GM12873 (cell line): ENCODE measurements at regions not wholly inside any gene's neighbourhood (a gene's known extent, or its start where the extent isn't known, plus 50 kb on each side); places are given as distances from the start of the nearest gene placed in this dataset.

Experiments
- TF ChIP-seq, protein P1 (sequence below): IDR thresholded peaks from 2 replicates; pipeline ENCODE4 v1.5.1; 2012; ENCODE audit warnings: low read depth, mild to moderate bottlenecking, moderate library complexity, low read length, control low read depth; ENCODE audit not compliant: insufficient read depth; ENCODE audit errors: missing control alignments

DNA sequence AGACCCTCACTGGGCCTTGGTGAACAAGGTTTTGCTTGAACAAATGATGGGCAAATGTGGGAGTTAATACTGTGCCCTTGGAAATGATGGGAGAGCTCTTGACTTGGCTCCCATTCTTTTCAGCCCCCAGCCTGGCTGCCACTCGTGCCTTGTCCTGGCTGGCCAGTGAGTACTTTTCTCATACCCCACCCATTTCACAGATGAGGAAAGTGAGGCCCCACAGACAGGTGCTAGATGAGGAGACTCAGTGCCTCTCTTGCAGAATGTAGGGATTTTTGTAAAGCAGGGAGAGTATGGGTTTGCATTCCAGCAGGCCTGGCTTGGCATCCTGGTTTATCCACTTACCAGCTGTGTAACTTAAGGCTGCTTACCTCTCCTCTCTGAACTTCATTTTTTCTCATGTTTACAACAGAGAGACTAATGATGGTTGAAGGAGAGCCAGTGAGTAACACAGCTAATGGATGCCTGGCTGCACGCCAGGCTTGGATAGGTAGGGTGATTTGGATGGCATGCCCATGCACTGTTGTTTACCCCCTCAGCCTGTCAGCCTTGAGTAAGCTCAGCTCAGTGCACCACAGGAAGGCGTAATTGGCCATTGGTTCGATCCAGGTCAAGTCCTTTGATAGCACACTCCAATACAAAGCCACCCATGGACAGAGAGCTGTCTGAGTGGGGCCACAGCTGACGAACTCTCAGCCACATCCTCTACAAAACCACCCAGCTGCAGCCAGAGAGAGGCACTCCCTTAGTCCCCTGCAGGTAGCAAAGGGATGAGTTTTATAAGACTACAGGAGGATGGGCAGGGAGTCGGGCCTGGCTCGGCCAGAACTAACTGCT is 436.8 kb downstream of the RPS24 start:
- TF ChIP-seq, protein P1, sequence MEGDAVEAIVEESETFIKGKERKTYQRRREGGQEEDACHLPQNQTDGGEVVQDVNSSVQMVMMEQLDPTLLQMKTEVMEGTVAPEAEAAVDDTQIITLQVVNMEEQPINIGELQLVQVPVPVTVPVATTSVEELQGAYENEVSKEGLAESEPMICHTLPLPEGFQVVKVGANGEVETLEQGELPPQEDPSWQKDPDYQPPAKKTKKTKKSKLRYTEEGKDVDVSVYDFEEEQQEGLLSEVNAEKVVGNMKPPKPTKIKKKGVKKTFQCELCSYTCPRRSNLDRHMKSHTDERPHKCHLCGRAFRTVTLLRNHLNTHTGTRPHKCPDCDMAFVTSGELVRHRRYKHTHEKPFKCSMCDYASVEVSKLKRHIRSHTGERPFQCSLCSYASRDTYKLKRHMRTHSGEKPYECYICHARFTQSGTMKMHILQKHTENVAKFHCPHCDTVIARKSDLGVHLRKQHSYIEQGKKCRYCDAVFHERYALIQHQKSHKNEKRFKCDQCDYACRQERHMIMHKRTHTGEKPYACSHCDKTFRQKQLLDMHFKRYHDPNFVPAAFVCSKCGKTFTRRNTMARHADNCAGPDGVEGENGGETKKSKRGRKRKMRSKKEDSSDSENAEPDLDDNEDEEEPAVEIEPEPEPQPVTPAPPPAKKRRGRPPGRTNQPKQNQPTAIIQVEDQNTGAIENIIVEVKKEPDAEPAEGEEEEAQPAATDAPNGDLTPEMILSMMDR = no peak

DNA sequence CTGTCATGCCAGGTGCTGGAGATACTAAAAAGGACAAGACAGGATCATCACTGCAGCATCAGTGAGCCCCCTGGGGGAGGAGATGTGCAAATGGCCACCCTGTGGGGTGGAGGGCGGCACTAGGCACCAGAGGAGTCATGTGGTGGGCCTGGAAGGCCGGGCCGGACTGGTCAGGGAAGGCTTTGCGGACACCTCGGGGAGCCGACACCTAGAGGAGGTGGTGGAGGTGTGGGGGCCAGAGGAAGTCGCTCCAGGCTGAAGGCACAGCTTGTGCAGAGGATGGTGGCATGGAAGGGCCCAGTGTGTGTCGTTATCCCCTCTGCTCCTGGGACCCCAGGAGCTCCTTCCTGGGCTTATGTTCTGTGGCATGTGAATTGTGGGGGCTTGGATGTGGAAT is 437.7 kb downstream of the RPS24 start:
- TF ChIP-seq, protein P1 = no peak

DNA sequence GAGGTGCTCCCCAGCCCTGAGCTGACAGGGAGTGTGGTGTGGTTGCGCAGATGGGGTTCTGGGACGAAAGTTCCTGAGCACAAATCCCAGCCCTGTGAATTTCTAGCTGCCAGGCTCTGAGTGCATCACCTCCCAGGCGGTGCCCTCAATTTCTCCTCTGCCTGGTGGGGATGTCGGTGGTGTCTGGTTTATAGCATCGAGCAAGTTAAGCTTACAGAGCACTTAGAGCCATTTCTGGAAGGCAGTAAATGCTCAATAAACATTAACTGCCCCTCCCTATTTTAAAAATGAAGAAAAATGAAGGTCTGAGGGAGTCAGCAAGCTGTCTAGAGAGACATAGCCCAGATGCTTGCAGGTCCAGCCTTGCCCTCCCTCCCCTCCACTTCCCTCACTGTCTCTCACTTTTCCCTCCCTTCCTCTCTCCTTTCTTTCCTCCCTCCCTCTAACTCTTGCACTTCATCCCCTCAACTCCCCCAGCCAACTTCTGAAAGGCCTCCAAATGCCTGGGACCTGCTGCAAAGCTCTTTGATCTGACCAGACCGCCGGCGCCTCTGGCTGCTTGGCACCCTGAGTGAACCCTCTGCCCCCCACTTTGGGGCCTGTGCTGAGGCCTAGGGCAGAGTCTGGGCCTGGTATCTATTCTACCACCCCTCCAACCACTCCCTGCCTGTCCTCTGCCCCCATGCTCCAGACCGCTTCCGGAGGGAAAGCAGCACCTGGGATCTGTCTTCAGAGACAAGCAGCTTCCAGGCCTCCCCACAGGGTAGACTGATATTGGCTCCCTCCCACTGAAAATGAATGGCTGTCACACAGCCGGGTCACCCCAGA is 438.3 kb downstream of the RPS24 start:
- TF ChIP-seq, protein P1 = no peak

DNA sequence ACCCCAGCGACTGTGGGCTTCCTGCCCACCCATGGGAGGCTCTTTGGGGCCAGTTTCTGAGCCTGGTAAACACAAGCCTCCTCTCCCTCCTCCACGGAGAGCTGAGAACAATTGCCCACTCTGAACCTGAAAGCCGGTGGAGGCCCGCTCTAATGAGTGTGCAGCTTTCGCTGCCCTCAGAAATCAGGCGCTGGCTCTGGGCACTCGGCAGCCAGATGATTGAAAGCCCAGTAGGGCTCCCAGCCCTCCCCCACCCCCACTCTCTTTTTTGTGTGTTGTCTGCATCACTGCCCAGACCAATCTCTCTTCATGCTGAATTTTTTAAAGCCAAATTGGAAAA is 438.9 kb downstream of the RPS24 start:
- TF ChIP-seq, protein P1 = no peak

DNA sequence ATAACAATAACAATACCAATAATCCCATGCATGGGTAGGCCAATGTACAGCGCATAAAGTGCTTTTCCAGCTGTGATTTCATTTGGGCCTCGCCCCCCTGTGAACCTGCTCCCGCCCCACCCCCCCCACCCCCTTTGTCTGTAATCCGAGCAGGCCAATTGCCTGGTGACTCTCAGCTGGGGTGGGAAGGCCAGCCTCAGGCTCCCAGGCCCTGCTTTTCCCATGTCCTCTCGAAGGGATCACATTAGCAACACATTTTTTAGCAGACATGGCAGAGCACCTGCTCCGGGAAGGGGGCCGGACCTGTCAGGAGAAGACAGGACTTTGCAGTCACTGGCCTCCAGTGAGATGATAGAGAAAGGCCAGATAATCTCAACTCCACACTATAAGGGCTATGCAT is 439.3 kb downstream of the RPS24 start:
- TF ChIP-seq, protein P1 = no peak

DNA sequence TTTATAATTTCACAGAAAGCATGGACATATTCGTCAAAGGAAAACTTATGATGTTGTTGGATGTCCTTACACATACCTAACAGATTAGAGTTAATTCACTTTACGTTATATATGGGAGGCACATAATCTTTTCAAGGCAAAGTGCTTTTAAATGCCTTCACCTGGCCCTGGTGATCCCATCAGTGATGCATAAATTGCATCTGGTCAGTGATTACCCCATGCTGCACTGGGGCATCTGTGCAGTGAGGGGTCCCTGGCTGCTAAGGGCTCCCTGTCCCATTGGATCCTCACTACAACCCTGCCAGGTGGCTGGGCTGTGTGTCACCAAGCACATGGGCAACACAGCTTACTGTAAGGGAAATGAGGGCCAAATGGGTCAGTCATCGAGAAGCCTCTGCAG is 441.1 kb downstream of the RPS24 start:
- TF ChIP-seq, protein P1 = no peak

DNA sequence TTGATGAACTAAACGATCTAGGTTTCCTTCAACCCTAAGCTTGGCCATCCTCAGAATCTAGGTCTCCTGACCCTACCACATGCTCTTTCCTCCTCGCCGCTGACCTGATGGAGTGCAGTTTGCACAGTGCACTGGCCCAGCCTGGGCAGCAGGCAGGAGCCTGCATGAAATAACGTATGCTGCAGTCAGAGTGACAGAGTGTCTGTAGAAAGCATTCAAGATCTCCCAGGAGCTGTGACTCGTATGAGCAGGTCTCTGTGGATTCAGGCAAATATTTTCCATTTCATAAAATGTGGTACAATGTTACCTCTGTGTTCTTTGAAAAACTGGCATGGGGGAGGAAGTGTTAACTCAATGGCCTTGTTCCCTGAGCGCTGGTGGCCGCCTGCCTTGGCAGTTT is 441.8 kb downstream of the RPS24 start:
- TF ChIP-seq, protein P1 = no peak
